ENCODE measurements at regions not wholly inside any gene's neighbourhood (a gene's known extent, or its start where the extent isn't known, plus 50 kb on each side); places are given as distances from the start of the nearest gene placed in this dataset.

DNA sequence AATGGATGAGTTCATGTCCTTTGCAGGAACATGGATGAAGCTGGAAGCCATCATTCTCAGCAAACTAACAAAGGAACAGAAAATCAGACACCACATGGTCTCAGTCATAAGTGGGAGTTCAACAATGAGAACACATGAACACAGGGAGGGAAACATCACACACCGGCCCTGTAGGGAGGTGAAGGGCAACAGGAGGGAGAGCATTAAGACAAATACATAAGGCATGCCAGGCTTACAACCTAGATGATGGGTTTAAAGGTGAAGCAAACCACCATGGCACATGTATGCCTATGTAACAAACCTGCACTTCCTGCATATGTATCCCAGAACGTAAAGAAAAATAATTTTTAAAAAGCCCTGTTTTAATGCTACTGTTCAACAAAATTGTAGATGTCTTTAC lies 914.2 kb upstream of the ATXN7L3B start:
- Histone ChIP-seq H3K79me1 (ENCODE audit: insufficient read depth, low read depth, low read length, poor library complexity, severe bottlenecking) (no peaks in the 10 kb centered on the region), H4K20me1 (ENCODE audit: control insufficient read depth, insufficient read depth, insufficient read length) (no peaks in the 10 kb centered on the region), H4K91ac (ENCODE audit: insufficient read length, low read depth, low read length) (no peak overlapping the region), H2BK120ac (ENCODE audit: low read depth, low read length, poor library complexity, severe bottlenecking) (no peak overlapping the region), H2BK5ac (ENCODE audit: insufficient read length, low read length) (no peak overlapping the region), H3K79me2 (ENCODE audit: insufficient read depth, low read length) (no peaks in the 10 kb centered on the region), H3K9me3 (ENCODE audit: control insufficient read depth, low read depth, low read length) (no peaks in the 10 kb centered on the region), H3K9ac (ENCODE audit: extremely low read depth, insufficient read length, low read length) (no peak overlapping the region), H3K23me2 (ENCODE audit: insufficient read length, low read depth, low read length, poor library complexity, severe bottlenecking) (no peaks in the 10 kb centered on the region), H3K4me1 (ENCODE audit: insufficient read depth, low read length) (no peaks in the 10 kb centered on the region), H3K27ac (ENCODE audit: insufficient read length, low read depth, low read length) (no peak overlapping the region), H2BK15ac (ENCODE audit: low read depth, low read length) (no peak overlapping the region), H3K14ac (ENCODE audit: insufficient read depth, low read length) (no peak overlapping the region), H2AFZ (ENCODE audit: low read length) (no peak overlapping the region), H2BK20ac (ENCODE audit: low read depth, low read length, poor library complexity, severe bottlenecking) (no peak overlapping the region), H3K4ac (ENCODE audit: low read depth, low read length) (no peak overlapping the region), H4K5ac (ENCODE audit: insufficient read length, low read depth, low read length) (no peak overlapping the region), H3K23ac (ENCODE audit: insufficient read length, low read depth, low read length) (no peak overlapping the region), H3K4me2 (ENCODE audit: insufficient read depth, insufficient read length, low read length) (no peak overlapping the region), H3T11ph (ENCODE audit: low read length) (no peak overlapping the region), H2BK12ac (ENCODE audit: insufficient read length, low read depth, low read length) (no peak overlapping the region), H3K56ac (ENCODE audit: insufficient read length, low read depth, low read length) (no peak overlapping the region), H3K18ac (ENCODE audit: insufficient read length, low read depth, low read length) (no peak overlapping the region), H2AK5ac (ENCODE audit: insufficient read length, low read length) (no peak overlapping the region), H3K27me3 (ENCODE audit: insufficient read depth, low read length) (no peaks in the 10 kb centered on the region), H4K8ac (replicated peaks; ENCODE audit: insufficient read length, low read depth, low read length) (no peak overlapping the region)
- Mint-ChIP-seq H3K4me3 (no peak overlapping the region), H3K4me1 (no peaks in the 10 kb centered on the region), H3K27ac (no peak overlapping the region), H3K9me3 (peaks cover 0 to 2% of the 10 kb centered on the region in 2 experiments; a peak in 1 of 5 replicates), H3K36me3 (ENCODE audit: insufficient read depth in 1 of 3, low read depth in 3 of 3) (no peaks in the 10 kb centered on the region; a peak in 1 of 7 replicates), H3K27me3 (ENCODE audit: low read depth) (no peaks in the 10 kb centered on the region)
- no peak for DNase-seq
- TF ChIP-seq, protein P1, sequence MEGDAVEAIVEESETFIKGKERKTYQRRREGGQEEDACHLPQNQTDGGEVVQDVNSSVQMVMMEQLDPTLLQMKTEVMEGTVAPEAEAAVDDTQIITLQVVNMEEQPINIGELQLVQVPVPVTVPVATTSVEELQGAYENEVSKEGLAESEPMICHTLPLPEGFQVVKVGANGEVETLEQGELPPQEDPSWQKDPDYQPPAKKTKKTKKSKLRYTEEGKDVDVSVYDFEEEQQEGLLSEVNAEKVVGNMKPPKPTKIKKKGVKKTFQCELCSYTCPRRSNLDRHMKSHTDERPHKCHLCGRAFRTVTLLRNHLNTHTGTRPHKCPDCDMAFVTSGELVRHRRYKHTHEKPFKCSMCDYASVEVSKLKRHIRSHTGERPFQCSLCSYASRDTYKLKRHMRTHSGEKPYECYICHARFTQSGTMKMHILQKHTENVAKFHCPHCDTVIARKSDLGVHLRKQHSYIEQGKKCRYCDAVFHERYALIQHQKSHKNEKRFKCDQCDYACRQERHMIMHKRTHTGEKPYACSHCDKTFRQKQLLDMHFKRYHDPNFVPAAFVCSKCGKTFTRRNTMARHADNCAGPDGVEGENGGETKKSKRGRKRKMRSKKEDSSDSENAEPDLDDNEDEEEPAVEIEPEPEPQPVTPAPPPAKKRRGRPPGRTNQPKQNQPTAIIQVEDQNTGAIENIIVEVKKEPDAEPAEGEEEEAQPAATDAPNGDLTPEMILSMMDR (conservative IDR thresholded peaks at IDR 0.05) = no peak
- no CpG with 5 or more reads among the region's 2 CpGs for WGBS (ENCODE audit: extremely low coverage, insufficient read length, low lambda C conversion rate)

All from H9 (cell line).